ENCODE measurements at regions not wholly inside any gene's neighbourhood (a gene's known extent, or its start where the extent isn't known, plus 50 kb on each side); places are given as distances from the start of the nearest gene placed in this dataset.

DNA sequence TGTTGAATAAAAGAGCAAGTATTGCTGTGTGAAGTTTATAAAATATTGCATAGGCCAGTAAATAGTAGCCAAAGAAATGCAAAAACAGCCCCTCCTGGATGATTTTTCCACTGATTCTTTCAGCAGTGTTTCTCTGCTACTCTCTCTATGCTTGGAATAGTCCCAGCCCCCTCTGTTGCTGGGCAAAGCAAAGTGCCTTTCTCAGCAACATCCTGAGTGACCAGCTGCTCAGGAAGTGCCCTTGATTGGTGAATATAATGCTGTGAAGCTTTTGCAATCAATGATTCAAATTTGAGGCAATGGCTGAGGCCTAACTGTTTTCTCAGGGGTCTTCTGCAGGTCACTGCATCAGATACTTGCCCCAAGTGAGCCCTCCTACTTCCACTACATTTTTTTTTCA, 656.7 kb downstream of the ZNF674 start:
- TF ChIP-seq POLR2A (IDR thresholded peaks at IDR 0.05; ENCODE audit: low read depth, low read length) (no peak), TAF1 (IDR thresholded peaks at IDR 0.05; ENCODE audit: low read depth, low read length) (no peak)
